Peyer's patch (tissue), 4 donors: ENCODE measurements at regions not wholly inside any gene's neighbourhood (a gene's known extent, or its start where the extent isn't known, plus 50 kb on each side); places are given as distances from the start of the nearest gene placed in this dataset.

ENCODE experiments used
- CTCF ChIP-seq, 6 experiments: fragments of 450-650 bp in 4 of 6; fragments of 200-600 bp in 2 of 6; sonication (generic) in 1 of 6; IDR thresholded peaks; one replicate each; pipeline ENCODE4 v1.5.1; 2017 to 2019; ENCODE audit warnings: antibody characterized with exemption in 6 of 6, mild to moderate bottlenecking in 3 of 6, moderate library complexity in 1 of 6
- POLR2A ChIP-seq, 2 donors: fragments of 450-650 bp; IDR thresholded peaks; one replicate each; pipeline ENCODE4 v1.5.1; 2017; ENCODE audit warnings: antibody characterized with exemption in 2 of 2, mild to moderate bottlenecking in 2 of 2, moderate library complexity in 2 of 2

- TF ChIP-seq CTCF (IDR thresholded peaks at IDR 0.05) (no peak), POLR2A (IDR thresholded peaks at IDR 0.05) (no peak)
Observed at GRCh38 chr1:222899471-222899870, 84.6 kb downstream of the DISP1 start.
